GM12874 (cell line): ENCODE measurements at regions not wholly inside any gene's neighbourhood (a gene's known extent, or its start where the extent isn't known, plus 50 kb on each side); places are given as distances from the start of the nearest gene placed in this dataset.

Experiments used
- TF ChIP-seq, protein P1 (sequence below): IDR thresholded peaks from 2 replicates; pipeline ENCODE4 v1.5.1; 2011; ENCODE audit warnings: low read depth, mild to moderate bottlenecking, control low read depth, low read length, moderate library complexity; ENCODE audit not compliant: insufficient read depth

DNA sequence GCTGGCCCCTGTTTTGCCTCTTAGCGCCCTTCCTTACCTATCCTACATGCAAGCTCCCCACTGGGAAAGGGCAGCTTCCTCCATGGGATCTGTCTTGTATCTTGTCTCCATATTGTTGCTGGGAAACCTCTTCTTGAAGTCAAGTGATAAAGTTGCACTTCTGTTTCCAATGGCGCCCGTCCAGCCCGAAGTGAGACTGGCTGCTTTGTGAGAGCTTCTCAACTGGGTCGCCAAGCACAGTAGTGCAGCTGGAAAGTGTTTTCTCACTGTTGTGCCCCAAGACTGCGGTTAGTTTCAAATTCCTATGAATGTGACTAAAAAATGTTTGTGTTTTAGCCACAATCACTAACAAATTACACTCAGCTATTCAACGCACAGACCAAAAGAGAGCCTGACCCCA lies 506.6 kb upstream of the MPDZ start:
- TF ChIP-seq, protein P1, sequence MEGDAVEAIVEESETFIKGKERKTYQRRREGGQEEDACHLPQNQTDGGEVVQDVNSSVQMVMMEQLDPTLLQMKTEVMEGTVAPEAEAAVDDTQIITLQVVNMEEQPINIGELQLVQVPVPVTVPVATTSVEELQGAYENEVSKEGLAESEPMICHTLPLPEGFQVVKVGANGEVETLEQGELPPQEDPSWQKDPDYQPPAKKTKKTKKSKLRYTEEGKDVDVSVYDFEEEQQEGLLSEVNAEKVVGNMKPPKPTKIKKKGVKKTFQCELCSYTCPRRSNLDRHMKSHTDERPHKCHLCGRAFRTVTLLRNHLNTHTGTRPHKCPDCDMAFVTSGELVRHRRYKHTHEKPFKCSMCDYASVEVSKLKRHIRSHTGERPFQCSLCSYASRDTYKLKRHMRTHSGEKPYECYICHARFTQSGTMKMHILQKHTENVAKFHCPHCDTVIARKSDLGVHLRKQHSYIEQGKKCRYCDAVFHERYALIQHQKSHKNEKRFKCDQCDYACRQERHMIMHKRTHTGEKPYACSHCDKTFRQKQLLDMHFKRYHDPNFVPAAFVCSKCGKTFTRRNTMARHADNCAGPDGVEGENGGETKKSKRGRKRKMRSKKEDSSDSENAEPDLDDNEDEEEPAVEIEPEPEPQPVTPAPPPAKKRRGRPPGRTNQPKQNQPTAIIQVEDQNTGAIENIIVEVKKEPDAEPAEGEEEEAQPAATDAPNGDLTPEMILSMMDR = no peak

- TF ChIP-seq, protein P1 = no peak
These were observed 499.6 kb upstream of the MPDZ start for GRCh38 chr9:13779106-13779505.

DNA sequence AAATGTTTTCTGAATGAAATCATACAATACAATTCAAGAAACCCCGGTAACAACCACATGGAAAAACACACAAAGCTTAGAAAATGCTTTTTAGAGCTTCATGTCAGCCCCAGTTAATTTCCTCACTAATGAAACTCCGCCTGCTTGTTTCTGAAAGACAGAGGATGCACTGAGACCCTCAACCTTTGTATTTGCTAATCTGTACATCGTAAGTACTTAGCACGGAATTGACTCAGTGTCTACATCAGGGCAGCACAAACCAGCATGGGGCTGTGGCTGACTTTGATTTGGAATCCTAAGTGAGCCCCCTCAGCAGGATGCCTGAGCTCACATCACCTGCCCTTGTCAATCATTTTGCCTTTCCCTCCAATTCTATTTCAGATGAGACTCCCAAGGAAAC lies 499.1 kb upstream of the MPDZ start:
- TF ChIP-seq, protein P1 = no peak

- TF ChIP-seq, protein P1 = no peak
These were observed 491.5 kb upstream of the MPDZ start for GRCh38 chr9:13770956-13771355.

DNA sequence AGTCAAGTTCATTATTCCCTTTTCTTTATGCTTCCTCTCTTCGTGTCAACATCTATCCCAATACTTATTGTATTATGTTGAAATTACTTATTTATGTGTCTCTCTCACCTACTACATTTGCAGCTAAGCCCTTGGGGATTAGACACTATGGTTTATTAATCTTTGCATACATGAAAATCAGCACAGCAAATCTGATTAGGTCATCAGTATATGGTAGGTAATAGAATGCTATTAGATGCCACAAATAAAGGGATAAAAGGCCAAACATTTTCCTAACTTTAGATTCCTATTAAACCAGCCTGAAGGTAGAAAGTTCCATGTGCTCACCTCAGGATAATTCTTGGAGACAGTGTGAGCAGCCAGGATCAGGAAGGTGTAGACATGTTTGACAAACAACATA lies 490.1 kb upstream of the MPDZ start:
- TF ChIP-seq, protein P1 = no peak

GRCh38 chr9:13769006-13769405 lies 489.5 kb upstream of the MPDZ start:
- TF ChIP-seq, protein P1 = no peak

DNA sequence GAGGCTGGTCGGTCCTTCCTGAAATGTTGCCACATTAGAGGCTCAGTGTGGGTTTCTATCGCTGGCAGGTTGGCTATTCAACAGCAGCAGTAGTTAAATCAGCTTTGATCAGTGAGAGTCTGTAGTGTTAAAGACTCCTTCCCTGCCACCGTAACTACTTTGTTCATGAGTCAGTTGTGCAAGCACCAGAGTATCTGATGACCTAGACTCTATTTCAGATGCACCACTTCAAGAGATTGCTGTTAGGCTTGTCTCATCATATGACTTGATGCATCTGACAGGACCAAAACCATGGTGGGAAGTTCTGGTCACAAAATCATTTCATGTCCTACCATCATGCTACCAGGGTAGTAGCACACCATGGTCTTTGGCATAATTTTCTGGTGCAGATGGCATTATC lies 482.7 kb upstream of the MPDZ start:
- TF ChIP-seq, protein P1 = no peak

GRCh38 chr9:13759551-13759950 lies 480.1 kb upstream of the MPDZ start:
- TF ChIP-seq, protein P1 = no peak
